GM12878 (cell line): ENCODE measurements at regions not wholly inside any gene's neighbourhood (a gene's known extent, or its start where the extent isn't known, plus 50 kb on each side); places are given as distances from the start of the nearest gene placed in this dataset.

Source experiments
- ATAC-seq: fragments of 200-7000 bp; cut with Tn5 transposase; 3 replicates; pipeline ENCODE4 v1.9.1; 2020; ENCODE audit warnings: mild to moderate bottlenecking, moderate library complexity
- BruUV-seq: library from RNA; stranded (reverse); fragments of 400-500 nt; replicated peaks from 2 replicates; lab custom pipeline; 2021; lab: Mats Ljungman, UMichigan
- CTCF ChIA-PET: fragments of 300-600 bp; sonication (Branson Sonifier 250); formaldehyde crosslinking; extraction: SDS; loops from one replicate; lab custom pipeline; 2021; ENCODE audit warnings: inconsistent platforms; lab: Yijun Ruan, JAX
- POLR2A ChIA-PET: fragments of 350-600 bp; formaldehyde crosslinking; extraction: SDS; loops from one replicate; lab custom pipeline; 2021; ENCODE audit warnings: inconsistent platforms; lab: Charles Lee
- RAD21 ChIA-PET: fragments of 300-600 bp; sonication (Branson Sonifier 250); formaldehyde crosslinking; loops from one replicate; lab custom pipeline; 2023; ENCODE audit warnings: antibody characterized with exemption; ENCODE audit not compliant: unreplicated experiment; lab: Charles Lee
- SMC1A ChIA-PET: fragments of 300-600 bp; sonication (Branson Sonifier 250); formaldehyde crosslinking; loops from one replicate; lab custom pipeline; 2023; ENCODE audit not compliant: unreplicated experiment, uncharacterized antibody; lab: Charles Lee
- DNase-seq: peaks from one replicate; pipeline ENCODE4 v3.0.0-alpha.2; 2011; ENCODE audit warnings: low read depth, low spot score
- FAIRE-seq: peaks from 3 replicates; lab custom pipeline; 2011; peaks lifted over from hg19 to GRCh38; lab: Jason Lieb, UNC
- H2AFZ ChIP-seq: 2 replicates; pipeline ENCODE4 v1.6.0; 2011; ENCODE audit warnings: low read depth, low read length, control low read depth; ENCODE audit not compliant: control insufficient read depth
- H3K27ac ChIP-seq: 2 replicates; pipeline ENCODE4 v1.5.1; 2011; ENCODE audit warnings: control low read depth; ENCODE audit not compliant: control insufficient read depth, insufficient read depth
- H3K27me3 ChIP-seq, 2 experiments: replicated peaks in 1 of 2; 2 replicates each; pipeline versions ENCODE4 v1.6.0 to v1.6.1; 2011; ENCODE audit warnings: low read length in 1 of 2; ENCODE audit not compliant: control insufficient read depth in 2 of 2, insufficient read depth in 2 of 2
- H3K36me3 ChIP-seq, 2 experiments: 2 replicates each; pipeline ENCODE4 v1.5.1; 2011; ENCODE audit warnings: low read length in 1 of 2; ENCODE audit not compliant: control insufficient read depth in 2 of 2, insufficient read depth in 2 of 2
- H3K4me1 ChIP-seq: 2 replicates; pipeline ENCODE4 v1.6.1; 2011; ENCODE audit warnings: mild to moderate bottlenecking, low read length, moderate library complexity, mixed read lengths; ENCODE audit not compliant: control insufficient read depth, insufficient read depth
- H3K4me2 ChIP-seq: 2 replicates; pipeline ENCODE4 v1.6.0; 2011; ENCODE audit warnings: control low read depth; ENCODE audit not compliant: control insufficient read depth, insufficient read depth
- H3K4me3 ChIP-seq: fragments of 200-600 bp; sonication (generic); 2 replicates; pipeline ENCODE4 v1.5.1; 2016
- H3K79me2 ChIP-seq: 2 replicates; pipeline ENCODE4 v1.6.0; 2011; ENCODE audit warnings: low read length; ENCODE audit not compliant: control insufficient read depth, insufficient read depth
- H3K9ac ChIP-seq: 2 replicates; pipeline ENCODE4 v1.8.0; 2011; ENCODE audit warnings: low read length, control low read depth, mixed read lengths; ENCODE audit not compliant: control insufficient read depth, insufficient read depth
- H3K9me3 ChIP-seq: replicated peaks from 3 replicates; pipeline ENCODE4 v1.5.1; 2011; ENCODE audit warnings: mild to moderate bottlenecking, low read length; ENCODE audit not compliant: control insufficient read depth, insufficient read depth
- H4K20me1 ChIP-seq: 2 replicates; pipeline ENCODE4 v1.6.0; 2011; ENCODE audit not compliant: control insufficient read depth, insufficient read depth
- CBFB ChIP-seq: IDR thresholded peaks from 2 replicates; pipeline ENCODE4 v1.6.1; 2016; ENCODE audit warnings: antibody characterized with exemption, low read depth
- JUND ChIP-seq: IDR thresholded peaks from 2 replicates; pipeline ENCODE4 v1.6.1; 2012; ENCODE audit warnings: low read depth, mild to moderate bottlenecking, low read length, improper control_type of control experiment, moderate library complexity
- NR2C1 ChIP-seq: fragments of 450-650 bp; IDR thresholded peaks from 2 replicates; pipeline ENCODE4 v1.6.1; 2017; ENCODE audit warnings: antibody characterized with exemption, mild to moderate bottlenecking, moderate library complexity
- POU2F2 ChIP-seq: IDR thresholded peaks from 3 replicates; pipeline ENCODE4 v1.6.1; 2011; ENCODE audit warnings: low read depth, mild to moderate bottlenecking, low read length, borderline replicate concordance
- SPI1 ChIP-seq: IDR thresholded peaks from 2 replicates; pipeline ENCODE4 v1.6.1; 2011; ENCODE audit warnings: low read depth, mild to moderate bottlenecking, low read length, moderate library complexity, borderline replicate concordance; ENCODE audit not compliant: insufficient read depth
- ZZZ3 ChIP-seq: IDR thresholded peaks from 2 replicates; pipeline ENCODE4 v1.6.1; 2011; ENCODE audit warnings: low read depth; ENCODE audit not compliant: control insufficient read depth, insufficient read length
- WGBS: methylation state at CpG from one replicate; pipeline ENCODE4 v1.1.6; 2016; ENCODE audit warnings: low lambda C conversion rate; ENCODE audit not compliant: insufficient replicate concordance, insufficient coverage; ENCODE audit errors: missing lambda C conversion rate; 5-methylcytosine and 5-hydroxymethylcytosine counted together
- in situ Hi-C: fragments of 300-500 bp; cut with MboI; formaldehyde crosslinking; loops from 9 replicates; pipeline ENCODE4 v1.14.3; 2018; ENCODE audit warnings: mixed read lengths
- intact Hi-C: fragments of 100-400 bp; cut with micrococcal nuclease; formaldehyde crosslinking; loops from one replicate; pipeline ENCODE4 v1.14.2; 2022; ENCODE audit not compliant: unreplicated experiment
- TF ChIP-seq, protein P1 (sequence below): fragments of 450-650 bp; formaldehyde crosslinking; IDR thresholded peaks from 2 replicates; pipeline ENCODE4 v1.4.0; 2022; ENCODE audit warnings: mild to moderate bottlenecking, moderate library complexity
- TF ChIP-seq, protein P2 (sequence below): fragments of 450-650 bp; IDR thresholded peaks from 2 replicates; pipeline ENCODE4 v1.6.1; 2017; ENCODE audit warnings: mild to moderate bottlenecking, moderate library complexity

DNA sequence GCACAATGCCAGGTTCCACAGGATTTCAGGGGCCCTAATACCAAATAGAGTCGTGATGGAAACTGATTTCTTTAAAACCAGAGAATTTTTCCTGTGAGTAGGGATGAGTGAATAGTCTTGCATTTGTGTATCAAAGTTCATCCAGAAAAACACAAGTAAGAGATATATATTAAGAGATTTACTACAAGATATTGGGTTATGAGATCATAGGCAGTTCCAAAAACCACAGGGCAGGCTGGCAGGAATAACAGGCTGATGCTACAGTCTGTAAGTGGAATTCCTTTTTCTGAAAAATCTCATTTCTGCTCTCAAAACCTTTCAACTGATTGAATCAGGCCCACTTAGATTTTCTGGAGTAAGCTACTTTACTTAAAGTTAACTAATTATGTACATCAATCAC lies 1756.2 kb upstream of the SEL1L start:
- ChIA-PET RAD21 (no interaction called here), CTCF (no interaction called here), SMC1A (interaction anchor here (1.5 kb wide), 1 partner anchor 11 kb away, joined by 3 read pairs; no protein-coding TSS in a partner anchor), POLR2A (no interaction called here)
- TF ChIP-seq ZZZ3 (no peak), CBFB (no peak), NR2C1 (no peak), JUND (no peak)
- TF ChIP-seq, protein P1, sequence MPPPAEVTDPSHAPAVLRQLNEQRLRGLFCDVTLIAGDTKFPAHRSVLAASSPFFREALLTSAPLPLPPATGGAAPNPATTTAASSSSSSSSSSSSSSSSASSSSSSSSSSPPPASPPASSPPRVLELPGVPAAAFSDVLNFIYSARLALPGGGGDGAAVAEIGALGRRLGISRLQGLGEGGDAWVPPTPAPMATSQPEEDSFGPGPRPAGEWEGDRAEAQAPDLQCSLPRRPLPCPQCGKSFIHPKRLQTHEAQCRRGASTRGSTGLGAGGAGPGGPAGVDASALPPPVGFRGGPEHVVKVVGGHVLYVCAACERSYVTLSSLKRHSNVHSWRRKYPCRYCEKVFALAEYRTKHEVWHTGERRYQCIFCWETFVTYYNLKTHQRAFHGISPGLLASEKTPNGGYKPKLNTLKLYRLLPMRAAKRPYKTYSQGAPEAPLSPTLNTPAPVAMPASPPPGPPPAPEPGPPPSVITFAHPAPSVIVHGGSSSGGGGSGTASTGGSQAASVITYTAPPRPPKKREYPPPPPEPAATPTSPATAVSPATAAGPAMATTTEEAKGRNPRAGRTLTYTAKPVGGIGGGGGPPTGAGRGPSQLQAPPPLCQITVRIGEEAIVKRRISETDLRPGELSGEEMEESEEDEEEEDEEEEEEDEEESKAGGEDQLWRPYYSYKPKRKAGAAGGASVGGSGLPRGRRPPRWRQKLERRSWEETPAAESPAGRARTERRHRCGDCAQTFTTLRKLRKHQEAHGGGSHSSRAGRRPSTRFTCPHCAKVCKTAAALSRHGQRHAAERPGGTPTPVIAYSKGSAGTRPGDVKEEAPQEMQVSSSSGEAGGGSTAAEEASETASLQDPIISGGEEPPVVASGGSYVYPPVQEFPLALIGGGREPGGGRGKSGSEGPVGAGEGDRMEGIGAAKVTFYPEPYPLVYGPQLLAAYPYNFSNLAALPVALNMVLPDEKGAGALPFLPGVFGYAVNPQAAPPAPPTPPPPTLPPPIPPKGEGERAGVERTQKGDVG (CRISPR knock-in tag), result no peak
- Histone ChIP-seq H4K20me1 (no peaks in the 10 kb centered on the region), H3K9ac (no peak overlapping the region), H3K9me3 (no peaks in the 10 kb centered on the region), H3K4me2 (no peak overlapping the region), H3K4me3 (no peak overlapping the region), H3K79me2 (no peaks in the 10 kb centered on the region), H3K27ac (no peak overlapping the region), H3K27me3 (no peaks in the 10 kb centered on the region), H3K36me3 (no peaks in the 10 kb centered on the region), H3K4me1 (no peaks in the 10 kb centered on the region), H2AFZ (no peak overlapping the region)
- FAIRE-seq (no peak), ATAC-seq (no peak), DNase-seq (no peak)
- WGBS, result 0% methylated on average over 1 of the region's 1 CpG
- BruUV-seq, result no TSS peak
- in situ Hi-C loops, result no loop called here
- intact Hi-C loops, result no loop called here

DNA sequence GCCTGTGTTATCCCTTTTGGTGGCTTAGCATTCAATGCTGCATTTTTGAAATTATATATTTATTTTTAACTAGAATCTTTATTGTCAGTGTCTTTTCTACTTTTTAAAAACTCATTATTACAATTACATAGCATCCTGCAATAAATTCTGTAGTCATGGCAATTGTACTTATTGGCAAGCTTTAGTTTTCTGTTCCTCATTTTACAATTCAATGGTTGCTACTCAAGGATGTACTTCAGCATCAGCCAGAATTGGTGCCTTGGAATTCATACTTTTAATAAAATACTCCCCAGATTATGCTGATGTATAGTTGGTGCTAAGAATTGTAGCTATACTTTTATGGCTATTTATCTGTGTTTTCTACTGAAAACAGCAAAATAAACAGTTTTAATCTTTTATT lies 1756.8 kb upstream of the SEL1L start:
- no peaks in the 10 kb centered on the region for H3K27me3 ChIP-seq
- FAIRE-seq (no peak), DNase-seq (no peak), ATAC-seq (peak; percentile 54)
- no peaks in the 10 kb centered on the region for H3K4me1 ChIP-seq
- no peak overlapping the region for H2AFZ ChIP-seq
- H4K20me1 ChIP-seq, result no peaks in the 10 kb centered on the region
- H3K79me2 ChIP-seq, result no peaks in the 10 kb centered on the region
- SMC1A ChIA-PET, result interaction anchor here (1.2 to 1.5 kb wide), 2 partner anchors 10 to 27 kb away, joined by 3 read pairs; no protein-coding TSS in a partner anchor
- POLR2A ChIA-PET, result no interaction called here
- RAD21 ChIA-PET, result no interaction called here
- no peaks in the 10 kb centered on the region for H3K36me3 ChIP-seq
- in situ Hi-C loops, result no loop called here
- no peak overlapping the region for H3K27ac ChIP-seq
- intact Hi-C loops, result no loop called here
- TF ChIP-seq, protein P2, sequence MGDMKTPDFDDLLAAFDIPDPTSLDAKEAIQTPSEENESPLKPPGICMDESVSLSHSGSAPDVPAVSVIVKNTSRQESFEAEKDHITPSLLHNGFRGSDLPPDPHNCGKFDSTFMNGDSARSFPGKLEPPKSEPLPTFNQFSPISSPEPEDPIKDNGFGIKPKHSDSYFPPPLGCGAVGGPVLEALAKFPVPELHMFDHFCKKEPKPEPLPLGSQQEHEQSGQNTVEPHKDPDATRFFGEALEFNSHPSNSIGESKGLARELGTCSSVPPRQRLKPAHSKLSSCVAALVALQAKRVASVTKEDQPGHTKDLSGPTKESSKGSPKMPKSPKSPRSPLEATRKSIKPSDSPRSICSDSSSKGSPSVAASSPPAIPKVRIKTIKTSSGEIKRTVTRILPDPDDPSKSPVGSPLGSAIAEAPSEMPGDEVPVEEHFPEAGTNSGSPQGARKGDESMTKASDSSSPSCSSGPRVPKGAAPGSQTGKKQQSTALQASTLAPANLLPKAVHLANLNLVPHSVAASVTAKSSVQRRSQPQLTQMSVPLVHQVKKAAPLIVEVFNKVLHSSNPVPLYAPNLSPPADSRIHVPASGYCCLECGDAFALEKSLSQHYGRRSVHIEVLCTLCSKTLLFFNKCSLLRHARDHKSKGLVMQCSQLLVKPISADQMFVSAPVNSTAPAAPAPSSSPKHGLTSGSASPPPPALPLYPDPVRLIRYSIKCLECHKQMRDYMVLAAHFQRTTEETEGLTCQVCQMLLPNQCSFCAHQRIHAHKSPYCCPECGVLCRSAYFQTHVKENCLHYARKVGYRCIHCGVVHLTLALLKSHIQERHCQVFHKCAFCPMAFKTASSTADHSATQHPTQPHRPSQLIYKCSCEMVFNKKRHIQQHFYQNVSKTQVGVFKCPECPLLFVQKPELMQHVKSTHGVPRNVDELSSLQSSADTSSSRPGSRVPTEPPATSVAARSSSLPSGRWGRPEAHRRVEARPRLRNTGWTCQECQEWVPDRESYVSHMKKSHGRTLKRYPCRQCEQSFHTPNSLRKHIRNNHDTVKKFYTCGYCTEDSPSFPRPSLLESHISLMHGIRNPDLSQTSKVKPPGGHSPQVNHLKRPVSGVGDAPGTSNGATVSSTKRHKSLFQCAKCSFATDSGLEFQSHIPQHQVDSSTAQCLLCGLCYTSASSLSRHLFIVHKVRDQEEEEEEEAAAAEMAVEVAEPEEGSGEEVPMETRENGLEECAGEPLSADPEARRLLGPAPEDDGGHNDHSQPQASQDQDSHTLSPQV, result no peak
- TF ChIP-seq SPI1, result peak; percentile 47; the same call in 1 of the 2 replicates
- TF ChIP-seq POU2F2, result no peak
- H3K9ac ChIP-seq, result no peak overlapping the region
- H3K4me2 ChIP-seq, result no peak overlapping the region
- no peak overlapping the region for H3K4me3 ChIP-seq
- no peaks in the 10 kb centered on the region for H3K9me3 ChIP-seq
- BruUV-seq, result no TSS peak
- CTCF ChIA-PET, result interaction anchor here (0.7 kb wide), 1 partner anchor 107 kb away, joined by 3 read pairs; no protein-coding TSS in a partner anchor
